ENCODE measurements at regions not wholly inside any gene's neighbourhood (a gene's known extent, or its start where the extent isn't known, plus 50 kb on each side); places are given as distances from the start of the nearest gene placed in this dataset.

- no peak overlapping the region for H3K4me3 ChIP-seq (ENCODE audit: low read depth, low read length)
- POLR2A ChIA-PET: no interaction called here
- TF ChIP-seq CTCF (IDR thresholded peaks at IDR 0.05; ENCODE audit: insufficient read depth, low read length, missing control alignments): no peak
- no peak for DNase-seq (ENCODE audit: low read depth, low spot score)
- CTCF ChIA-PET: interaction anchor here (0.6 kb wide), 1 partner anchor 314 kb away, joined by 3 read pairs; no protein-coding TSS in a partner anchor
Measured at GRCh38 chr4:113822555-113823290, 61.2 kb upstream of the CAMK2D start.

GRCh38 chr4:113821856-113822255 is 60.3 kb upstream of the CAMK2D start:
- CTCF ChIA-PET: interaction anchor here (0.6 to 1.1 kb wide), 3 partner anchors 39 to 426 kb away, joined by 3 read pairs; no protein-coding TSS in a partner anchor

GRCh38 chr4:113820108-113820507 is 58.6 kb upstream of the CAMK2D start:
- CTCF ChIA-PET: interaction anchor here (0.7 kb wide), 1 partner anchor 13 kb away, joined by 3 read pairs; no protein-coding TSS in a partner anchor
- H3K4me3 ChIP-seq (ENCODE audit: low read depth, low read length): no peak overlapping the region
- POLR2A ChIA-PET: interaction anchor here (1.6 kb wide), 1 partner anchor 17 kb away, joined by 3 read pairs; no protein-coding TSS in a partner anchor
- TF ChIP-seq CTCF (IDR thresholded peaks at IDR 0.05; ENCODE audit: insufficient read depth, low read length, missing control alignments): no peak
- no peak for DNase-seq (ENCODE audit: low read depth, low spot score)

More at GRCh38 chr4:113821856-113822255, 60.3 kb upstream of the CAMK2D start:
- POLR2A ChIA-PET: no interaction called here
- DNase-seq (ENCODE audit: low read depth, low spot score): no peak
- TF ChIP-seq CTCF (IDR thresholded peaks at IDR 0.05; ENCODE audit: insufficient read depth, low read length, missing control alignments): no peak
- no peak overlapping the region for H3K4me3 ChIP-seq (ENCODE audit: low read depth, low read length)

DNA sequence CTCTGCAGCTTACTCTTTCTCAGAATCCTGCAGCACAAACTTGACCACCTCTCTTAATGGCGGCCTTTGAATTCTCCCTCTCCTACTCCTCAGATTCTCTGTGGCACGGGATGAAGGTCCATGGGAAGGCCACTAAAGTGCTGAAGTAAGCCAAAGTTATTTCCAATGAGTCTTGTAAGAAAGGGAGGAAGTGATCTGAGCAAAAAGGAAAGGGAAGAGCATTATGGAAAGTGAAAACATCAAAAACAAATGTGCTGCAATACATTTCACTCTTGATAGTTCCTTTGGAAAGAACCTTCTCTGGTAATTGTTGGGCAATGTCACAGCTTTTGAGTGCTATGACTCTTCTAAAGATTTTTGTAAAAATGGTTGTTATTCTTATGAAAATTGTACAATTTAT is 54.3 kb upstream of the CAMK2D start:
- POLR2A ChIA-PET: no interaction called here
- CTCF ChIA-PET: no interaction called here
- no peak for DNase-seq (ENCODE audit: low read depth, low spot score)
- no peak overlapping the region for H3K4me3 ChIP-seq (ENCODE audit: low read depth, low read length)
- no peak for TF ChIP-seq CTCF (IDR thresholded peaks at IDR 0.05; ENCODE audit: insufficient read depth, low read length, missing control alignments)

GRCh38 chr4:113811359-113811758 is 49.8 kb upstream of the CAMK2D start:
- CTCF ChIA-PET: no interaction called here
- DNase-seq (ENCODE audit: low read depth, low spot score): no peak
- TF ChIP-seq CTCF (IDR thresholded peaks at IDR 0.05; ENCODE audit: insufficient read depth, low read length, missing control alignments): no peak
- POLR2A ChIA-PET: no interaction called here
- H3K4me3 ChIP-seq (ENCODE audit: low read depth, low read length): no peak overlapping the region

All from AG04449 (cell line).